Left cardiac atrium (tissue), 4 donors: ENCODE measurements at regions not wholly inside any gene's neighbourhood (a gene's known extent, or its start where the extent isn't known, plus 50 kb on each side); places are given as distances from the start of the nearest gene placed in this dataset.

Source experiments
- ATAC-seq, 2 donors: fragments of 200-7000 bp; cut with Tn5 transposase; one replicate each; pipeline ENCODE4 v1.9.1; 2020; ENCODE audit warnings: mild to moderate bottlenecking in 2 of 2, moderate library complexity in 2 of 2
- DNase-seq: peaks from one replicate; pipeline ENCODE4 v3.0.0-alpha.2; 2020
- intact Hi-C, 2 donors: fragments of 100-400 bp; cut with DNase I; formaldehyde crosslinking; loops; one replicate each; pipeline versions ENCODE4 v1.14.1 to v1.15.1; 2022 to 2023
- donor health status: DM: no; HTN: yes; CAD: no.
- donor health status: DM: no; HTN: yes; CAD: no; lungs with severe emphysema.
- donor health status: DM: yes; HTN: yes; CAD: no.
- donor health status: Dilated cardiomyopathy.

GRCh38 chrX:39508300-39508692 lies 589.5 kb downstream of the BCOR start:
- ATAC-seq (no peak), DNase-seq (no peak)
- intact Hi-C loops, result no loop called here

GRCh38 chrX:39509157-39509556 lies 588.6 kb downstream of the BCOR start:
- intact Hi-C loops, result no loop called here
- DNase-seq (no peak), ATAC-seq (no peak)

- intact Hi-C loops, result no loop called here
- ATAC-seq (peak in 1 of 2 donors; percentile 53), DNase-seq (no peak)
Observed at GRCh38 chrX:39513836-39514235, 583.9 kb downstream of the BCOR start.

GRCh38 chrX:39514801-39515200 lies 583.0 kb downstream of the BCOR start:
- DNase-seq (peak; percentile 31), ATAC-seq (no peak)
- intact Hi-C loops, result no loop called here

GRCh38 chrX:39516427-39516841 lies 581.3 kb downstream of the BCOR start:
- DNase-seq (no peak), ATAC-seq (no peak)
- intact Hi-C loops, result no loop called here

- DNase-seq, result peak; percentile 56
- ATAC-seq, result peak; percentile 65 to 70
- intact Hi-C loops, result no loop called here
Observed at GRCh38 chrX:39518476-39519029, 579.2 kb downstream of the BCOR start.

GRCh38 chrX:39519030-39519488 lies 578.7 kb downstream of the BCOR start:
- DNase-seq, result no peak
- peak; percentile 42 to 58 for ATAC-seq

GRCh38 chrX:39519566-39520301 lies 578.0 kb downstream of the BCOR start:
- intact Hi-C loops, result no loop called here
- peak; percentile 44 for DNase-seq
- ATAC-seq, result peak; percentile 76 to 77

More at GRCh38 chrX:39519030-39519488, 578.7 kb downstream of the BCOR start:
- intact Hi-C loops, result no loop called here

- ATAC-seq (no peak), DNase-seq (no peak)
- intact Hi-C loops, result no loop called here
Observed at GRCh38 chrX:39525758-39526157, 572.0 kb downstream of the BCOR start.

GRCh38 chrX:39527025-39527424 lies 570.7 kb downstream of the BCOR start:
- intact Hi-C loops, result no loop called here
- DNase-seq, result no peak
- peak; percentile 23 to 81 for ATAC-seq

GRCh38 chrX:39528161-39528916 lies 569.4 kb downstream of the BCOR start:
- intact Hi-C loops, result no loop called here
- DNase-seq (no peak), ATAC-seq (no peak)

- ATAC-seq (no peak), DNase-seq (no peak)
- intact Hi-C loops, result no loop called here
Observed at GRCh38 chrX:39532761-39533160, 565.0 kb downstream of the BCOR start.

GRCh38 chrX:39534949-39535348 lies 562.8 kb downstream of the BCOR start:
- intact Hi-C loops, result no loop called here
- ATAC-seq, result no peak
- DNase-seq, result no peak

- DNase-seq (no peak), ATAC-seq (no peak)
- intact Hi-C loops, result no loop called here
Observed at GRCh38 chrX:39536211-39536610, 561.5 kb downstream of the BCOR start.

- intact Hi-C loops, result no loop called here
- ATAC-seq, result no peak
- DNase-seq, result no peak
Observed at GRCh38 chrX:39541881-39542280, 555.9 kb downstream of the BCOR start.

GRCh38 chrX:39542316-39542715 lies 555.4 kb downstream of the BCOR start:
- no peak for ATAC-seq
- intact Hi-C loops, result no loop called here
- DNase-seq, result no peak

- ATAC-seq (peak in 1 of 2 donors; percentile 48), DNase-seq (no peak)
- intact Hi-C loops, result no loop called here
Observed at GRCh38 chrX:39550795-39551361, 546.9 kb downstream of the BCOR start.

- DNase-seq, result no peak
- intact Hi-C loops, result no loop called here
- no peak for ATAC-seq
Observed at GRCh38 chrX:39551762-39552161, 546.0 kb downstream of the BCOR start.

- DNase-seq (no peak), ATAC-seq (no peak)
- intact Hi-C loops, result no loop called here
Observed at GRCh38 chrX:39555431-39555830, 542.3 kb downstream of the BCOR start.

GRCh38 chrX:39556056-39556455 lies 541.7 kb downstream of the BCOR start:
- DNase-seq (no peak), ATAC-seq (no peak)
- intact Hi-C loops, result no loop called here
